ENCODE measurements at regions not wholly inside any gene's neighbourhood (a gene's known extent, or its start where the extent isn't known, plus 50 kb on each side); places are given as distances from the start of the nearest gene placed in this dataset.

DNA sequence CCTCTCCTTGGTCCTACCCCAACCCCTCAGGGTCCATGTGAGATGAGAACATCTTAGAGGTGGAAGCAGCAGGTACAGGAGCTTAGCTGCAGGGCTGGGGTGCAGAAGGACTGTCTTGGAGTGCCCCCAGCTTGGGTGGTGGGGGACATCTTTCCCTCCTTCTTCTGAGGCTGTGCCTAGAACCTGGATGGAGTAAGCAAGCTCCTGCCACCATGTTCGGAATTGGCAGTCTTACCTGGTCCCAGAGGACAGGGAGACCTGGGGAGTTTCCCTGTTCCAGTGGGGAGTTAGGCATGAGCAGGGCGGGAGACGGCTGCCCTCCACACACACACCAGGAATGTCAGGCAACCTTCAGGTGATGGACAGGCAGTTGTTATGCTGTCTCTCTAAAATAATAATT, 131.0 kb upstream of the COPS8 start:
- Histone ChIP-seq H3K4me2 (ENCODE audit: low read depth, low read length) (no peak overlapping the region), H3K27ac (ENCODE audit: low read length) (no peak overlapping the region), H3K9me3 (replicated peaks; ENCODE audit: insufficient read depth, low read length) (no peaks in the 10 kb centered on the region), H3K4me1 (ENCODE audit: low read length) (no peaks in the 10 kb centered on the region), H4K20me1 (ENCODE audit: insufficient read depth, low read length) (no peaks in the 10 kb centered on the region), H3K36me3 (replicated peaks; ENCODE audit: insufficient read depth, low read length) (no peaks in the 10 kb centered on the region), H3F3A (ENCODE audit: insufficient read depth, low read length) (no peaks in the 10 kb centered on the region), H2AFZ (ENCODE audit: low read length) (no peak overlapping the region), H3K27me3 (replicated peaks; ENCODE audit: insufficient read depth, low read length) (no peaks in the 10 kb centered on the region), H3K4me3 (ENCODE audit: low read length) (no peak overlapping the region), H3K9me2 (replicated peaks; ENCODE audit: insufficient read depth, low read length) (no peaks in the 10 kb centered on the region), H3K79me2 (ENCODE audit: low read length) (no peaks in the 10 kb centered on the region), H3K9ac (ENCODE audit: low read length) (no peak overlapping the region)
- TF ChIP-seq EZH2phosphoT487 (IDR thresholded peaks at IDR 0.05; ENCODE audit: low read length): no peak
- no peak for TF ChIP-seq EZH2 (optimal IDR thresholded peaks at IDR 0.05; ENCODE audit: low read depth, low read length)
- TF ChIP-seq, protein P1, sequence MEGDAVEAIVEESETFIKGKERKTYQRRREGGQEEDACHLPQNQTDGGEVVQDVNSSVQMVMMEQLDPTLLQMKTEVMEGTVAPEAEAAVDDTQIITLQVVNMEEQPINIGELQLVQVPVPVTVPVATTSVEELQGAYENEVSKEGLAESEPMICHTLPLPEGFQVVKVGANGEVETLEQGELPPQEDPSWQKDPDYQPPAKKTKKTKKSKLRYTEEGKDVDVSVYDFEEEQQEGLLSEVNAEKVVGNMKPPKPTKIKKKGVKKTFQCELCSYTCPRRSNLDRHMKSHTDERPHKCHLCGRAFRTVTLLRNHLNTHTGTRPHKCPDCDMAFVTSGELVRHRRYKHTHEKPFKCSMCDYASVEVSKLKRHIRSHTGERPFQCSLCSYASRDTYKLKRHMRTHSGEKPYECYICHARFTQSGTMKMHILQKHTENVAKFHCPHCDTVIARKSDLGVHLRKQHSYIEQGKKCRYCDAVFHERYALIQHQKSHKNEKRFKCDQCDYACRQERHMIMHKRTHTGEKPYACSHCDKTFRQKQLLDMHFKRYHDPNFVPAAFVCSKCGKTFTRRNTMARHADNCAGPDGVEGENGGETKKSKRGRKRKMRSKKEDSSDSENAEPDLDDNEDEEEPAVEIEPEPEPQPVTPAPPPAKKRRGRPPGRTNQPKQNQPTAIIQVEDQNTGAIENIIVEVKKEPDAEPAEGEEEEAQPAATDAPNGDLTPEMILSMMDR (IDR thresholded peaks at IDR 0.05; ENCODE audit: low read length): no peak
- no peak for DNase-seq

DNA sequence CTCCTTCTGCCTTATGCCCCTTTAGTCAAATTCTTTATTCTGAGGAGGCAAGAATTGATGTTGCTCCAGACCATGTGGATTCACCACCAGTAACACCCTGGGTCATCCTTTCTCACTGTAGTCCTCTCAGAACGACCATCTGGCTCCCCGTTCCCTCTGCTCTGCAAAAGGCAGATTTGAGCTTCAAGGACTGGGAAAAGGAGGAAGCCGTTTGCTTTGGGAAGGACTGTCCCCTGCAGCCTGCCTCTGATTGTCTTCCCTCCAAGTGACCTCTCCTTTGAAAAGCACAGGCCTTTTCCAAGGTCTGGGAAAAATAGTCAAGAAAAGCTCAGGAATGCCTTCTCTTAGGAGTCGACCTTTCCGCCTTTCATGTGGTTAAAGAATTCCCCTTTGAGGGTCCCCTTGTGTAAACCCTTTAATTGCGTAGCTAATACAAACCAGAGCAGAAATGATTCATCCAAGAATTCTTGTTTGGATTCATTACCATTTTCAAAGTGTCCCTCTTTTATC, 130.1 kb upstream of the COPS8 start:
- Histone ChIP-seq H3K9me2 (replicated peaks; ENCODE audit: insufficient read depth, low read length) (no peaks in the 10 kb centered on the region), H3K4me3 (ENCODE audit: low read length) (no peak overlapping the region), H3K79me2 (ENCODE audit: low read length) (no peaks in the 10 kb centered on the region), H3K9ac (ENCODE audit: low read length) (no peak overlapping the region), H2AFZ (ENCODE audit: low read length) (no peak overlapping the region), H3K9me3 (replicated peaks; ENCODE audit: insufficient read depth, low read length) (no peaks in the 10 kb centered on the region), H3K4me2 (ENCODE audit: low read depth, low read length) (no peak overlapping the region), H3K27ac (ENCODE audit: low read length) (no peak overlapping the region), H3K4me1 (ENCODE audit: low read length) (no peaks in the 10 kb centered on the region), H3K27me3 (replicated peaks; ENCODE audit: insufficient read depth, low read length) (no peaks in the 10 kb centered on the region), H3F3A (ENCODE audit: insufficient read depth, low read length) (no peaks in the 10 kb centered on the region), H4K20me1 (ENCODE audit: insufficient read depth, low read length) (no peaks in the 10 kb centered on the region), H3K36me3 (replicated peaks; ENCODE audit: insufficient read depth, low read length) (no peaks in the 10 kb centered on the region)
- DNase-seq: no peak
- TF ChIP-seq EZH2phosphoT487 (IDR thresholded peaks at IDR 0.05; ENCODE audit: low read length): no peak
- TF ChIP-seq EZH2 (optimal IDR thresholded peaks at IDR 0.05; ENCODE audit: low read depth, low read length): no peak
- TF ChIP-seq, protein P1 (IDR thresholded peaks at IDR 0.05; ENCODE audit: low read length): no peak

DNA sequence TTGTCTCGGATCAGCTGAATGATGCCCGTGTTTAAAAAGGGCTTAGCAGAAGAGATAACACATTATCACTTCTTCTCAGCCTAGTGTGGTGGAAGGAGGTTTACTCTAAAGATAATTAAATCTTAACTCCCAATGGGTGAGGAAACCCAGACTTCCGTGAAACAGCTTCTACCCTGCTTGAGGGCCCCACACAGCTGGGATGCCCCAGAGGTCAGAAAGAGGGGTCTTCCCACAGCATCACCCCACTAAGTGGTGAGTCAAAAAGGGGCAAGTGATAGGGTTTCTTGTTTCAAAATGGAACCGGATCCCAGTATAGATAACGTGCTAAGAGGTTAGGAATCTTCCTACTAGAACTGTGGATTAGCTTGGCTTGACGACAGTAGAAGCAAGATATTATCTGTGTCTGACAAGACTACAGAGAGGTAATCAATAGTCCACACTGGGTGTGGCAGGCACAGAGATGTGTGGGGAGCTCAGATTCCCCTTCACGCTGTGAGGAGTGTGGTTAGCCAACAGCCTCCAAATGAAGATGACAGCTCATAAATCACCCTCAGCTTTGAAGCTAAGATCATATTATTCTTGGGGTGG, 129.6 kb upstream of the COPS8 start:
- TF ChIP-seq EZH2 (optimal IDR thresholded peaks at IDR 0.05; ENCODE audit: low read depth, low read length) (no peak), EZH2phosphoT487 (IDR thresholded peaks at IDR 0.05; ENCODE audit: low read length) (no peak)
- TF ChIP-seq, protein P1 (IDR thresholded peaks at IDR 0.05; ENCODE audit: low read length): no peak

More for the DNA sequence above, 129.6 kb upstream of the COPS8 start:
- no peak overlapping the region for H3K4me3 ChIP-seq (ENCODE audit: low read length)
- H4K20me1 ChIP-seq (ENCODE audit: insufficient read depth, low read length): no peaks in the 10 kb centered on the region
- H3K27ac ChIP-seq (ENCODE audit: low read length): no peak overlapping the region
- H3K9me2 ChIP-seq (replicated peaks; ENCODE audit: insufficient read depth, low read length): no peaks in the 10 kb centered on the region
- H3K27me3 ChIP-seq (replicated peaks; ENCODE audit: insufficient read depth, low read length): no peaks in the 10 kb centered on the region
- DNase-seq: no peak
- H3K79me2 ChIP-seq (ENCODE audit: low read length): no peaks in the 10 kb centered on the region
- no peak overlapping the region for H3K9ac ChIP-seq (ENCODE audit: low read length)
- H3K9me3 ChIP-seq (replicated peaks; ENCODE audit: insufficient read depth, low read length): no peaks in the 10 kb centered on the region
- H3K4me2 ChIP-seq (ENCODE audit: low read depth, low read length): no peak overlapping the region
- no peak overlapping the region for H2AFZ ChIP-seq (ENCODE audit: low read length)
- H3K36me3 ChIP-seq (replicated peaks; ENCODE audit: insufficient read depth, low read length): no peaks in the 10 kb centered on the region
- no peaks in the 10 kb centered on the region for H3F3A ChIP-seq (ENCODE audit: insufficient read depth, low read length)
- no peaks in the 10 kb centered on the region for H3K4me1 ChIP-seq (ENCODE audit: low read length)
